ENCODE measurements at regions not wholly inside any gene's neighbourhood (a gene's known extent, or its start where the extent isn't known, plus 50 kb on each side); places are given as distances from the start of the nearest gene placed in this dataset.
A peak's percentile ranks its signal among the peaks of the same experiment; 100 is the strongest.

DNA sequence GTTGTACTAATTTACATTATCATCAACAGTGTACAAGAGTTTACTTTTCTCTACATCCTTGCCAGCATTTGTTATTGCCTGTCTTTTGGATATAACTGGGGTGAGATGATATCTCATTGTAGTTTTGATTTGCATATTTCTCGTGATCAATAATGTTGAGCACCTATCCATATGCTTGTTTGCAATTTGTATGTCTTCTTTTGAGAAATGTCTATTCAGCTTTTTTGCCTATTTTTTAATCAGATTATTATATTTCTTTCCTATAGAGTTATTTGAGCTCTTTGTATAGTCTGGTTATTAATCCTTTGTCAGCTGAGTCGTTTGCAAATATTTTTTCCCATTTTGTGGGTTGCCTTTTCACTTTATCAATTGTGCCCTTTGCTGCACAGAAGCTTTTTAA, 540.8 kb upstream of the SGO1 start:
- Histone ChIP-seq H2AK5ac (ENCODE audit: low read depth, low read length) (no peak overlapping the region), H3K4ac (ENCODE audit: low read depth, low read length) (no peak overlapping the region), H3K4me3 (ENCODE audit: insufficient read depth, low read depth, low read length) (no peak overlapping the region), H2BK15ac (ENCODE audit: low read depth, low read length) (no peak overlapping the region), H3K56ac (ENCODE audit: extremely low read depth, insufficient read depth, low read length) (no peak overlapping the region), H3K14ac (replicated peaks; ENCODE audit: low read depth, low read length) (no peak overlapping the region), H2BK20ac (ENCODE audit: low read depth, low read length) (no peak overlapping the region), H4K5ac (ENCODE audit: low read depth, low read length) (no peak overlapping the region), H3K9me1 (ENCODE audit: insufficient read depth, low read length) (no peaks in the 10 kb centered on the region), H4K8ac (ENCODE audit: low read depth in 2 of 2, low read length in 2 of 2) (no peak overlapping the region), H3K79me1 (ENCODE audit: low read depth in 1 of 2, low read length in 2 of 2) (no peaks in the 10 kb centered on the region), H2BK5ac (ENCODE audit: low read depth, low read length, poor library complexity, severe bottlenecking) (no peak overlapping the region), H3K27me3 (ENCODE audit: control insufficient read depth, insufficient read depth, low read length) (no peaks in the 10 kb centered on the region), H3K4me2 (ENCODE audit: low read depth, low read length) (no peak overlapping the region), H3K9me3 (ENCODE audit: control insufficient read depth, insufficient read depth, low read length) (peaks cover 2% of the 10 kb centered on the region; the same call in 1 of the 2 replicates), H3K18ac (ENCODE audit: low read depth, low read length) (no peak overlapping the region), H3K4me1 (ENCODE audit: control insufficient read depth, insufficient read depth, low read length) (no peaks in the 10 kb centered on the region), H2AK9ac (replicated peaks; ENCODE audit: low read depth, low read length, poor library complexity) (no peak overlapping the region), H4K91ac (ENCODE audit: insufficient read depth, low read depth, low read length) (no peak overlapping the region), H4K20me1 (ENCODE audit: insufficient read depth, low read length) (no peaks in the 10 kb centered on the region), H3K27ac (ENCODE audit: insufficient read depth, low read length) (no peak overlapping the region), H3K36me3 (ENCODE audit: control insufficient read depth, insufficient read depth, low read length) (no peaks in the 10 kb centered on the region), H3K23ac (ENCODE audit: low read depth, low read length) (no peak overlapping the region), H2BK120ac (ENCODE audit: low read depth, low read length) (no peak overlapping the region), H3K9ac (ENCODE audit: low read depth, low read length) (no peak overlapping the region), H2AFZ (replicated peaks; ENCODE audit: low read length, poor library complexity) (no peak overlapping the region)
- no CpG with 5 or more reads among the region's 2 CpGs for WGBS, 2 experiments (ENCODE audit: extremely low coverage in 2 of 2, insufficient read length in 1 of 2)
- TF ChIP-seq BHLHE40 (IDR thresholded peaks at IDR 0.05; ENCODE audit: low read depth, low read length) (no peak), MAFK (IDR thresholded peaks at IDR 0.05; ENCODE audit: low read depth, low read length) (peak; percentile 68)
- intact Hi-C loops (cut with micrococcal nuclease) = no loop called here
- dilution Hi-C loops (cut with HindIII; ENCODE audit: low sequenced_read_pairs, unreplicated experiment) = no loop called here
- CTCF ChIA-PET = interaction anchor here (0.6 kb wide), 1 partner anchor 567 kb away, joined by 3 read pairs; no protein-coding TSS in a partner anchor
- POLR2A ChIA-PET (ENCODE audit: unreplicated experiment) = no interaction called here
- in situ Hi-C loops (cut with MboI; ENCODE audit: low sequenced_read_pairs) = no loop called here
- no peak for ATAC-seq (ENCODE audit: low read depth)
- no TSS peak for BruUV-seq (replicated peaks)
- DNase-seq = no peak
